ENCODE measurements at regions not wholly inside any gene's neighbourhood (a gene's known extent, or its start where the extent isn't known, plus 50 kb on each side); places are given as distances from the start of the nearest gene placed in this dataset.

DNA sequence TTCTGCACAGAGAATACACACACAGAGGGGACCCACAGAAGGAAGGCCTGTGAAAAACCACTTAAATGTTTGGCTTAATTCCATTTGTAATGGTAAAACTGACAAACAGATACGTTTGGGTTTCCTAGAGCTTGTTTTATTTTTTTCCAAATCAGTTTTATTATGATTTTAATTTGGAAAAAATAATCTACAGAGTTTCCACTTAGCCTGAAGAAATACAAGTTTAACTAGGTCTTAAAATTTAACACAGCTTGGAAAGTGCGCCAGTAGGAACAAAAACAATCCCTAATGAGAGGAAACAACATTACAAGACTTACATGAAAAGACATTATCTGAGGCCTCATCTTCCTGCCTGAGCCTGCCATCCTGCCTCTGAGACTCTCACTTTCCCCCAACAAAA lies 58.5 kb upstream of the CARD11 start:
- no TSS peak for BruUV-seq (replicated peaks)
- in situ Hi-C loops (cut with MboI; ENCODE audit: low sequenced_read_pairs) = no loop called here
- Histone ChIP-seq H3K27ac (ENCODE audit: insufficient read depth, low read length) (no peak overlapping the region), H2AK9ac (replicated peaks; ENCODE audit: low read depth, low read length, poor library complexity) (no peak overlapping the region), H4K20me1 (ENCODE audit: insufficient read depth, low read length) (no peaks in the 10 kb centered on the region), H3K23ac (ENCODE audit: low read depth, low read length) (no peak overlapping the region), H3K36me3 (ENCODE audit: control insufficient read depth, insufficient read depth, low read length) (no peaks in the 10 kb centered on the region), H4K91ac (ENCODE audit: insufficient read depth, low read depth, low read length) (no peak overlapping the region), H2BK120ac (ENCODE audit: low read depth, low read length) (no peak overlapping the region), H3K14ac (replicated peaks; ENCODE audit: low read depth, low read length) (no peak overlapping the region), H2BK5ac (ENCODE audit: low read depth, low read length, poor library complexity, severe bottlenecking) (no peak overlapping the region), H4K5ac (ENCODE audit: low read depth, low read length) (no peak overlapping the region), H2AFZ (replicated peaks; ENCODE audit: low read length, poor library complexity) (no peak overlapping the region), H2BK20ac (ENCODE audit: low read depth, low read length) (no peak overlapping the region), H3K4ac (ENCODE audit: low read depth, low read length) (no peak overlapping the region), H3K4me3 (ENCODE audit: insufficient read depth, low read depth, low read length) (no peak overlapping the region), H3K9ac (ENCODE audit: low read depth, low read length) (no peak overlapping the region), H3K9me1 (ENCODE audit: insufficient read depth, low read length) (no peaks in the 10 kb centered on the region), H4K8ac (ENCODE audit: low read depth in 2 of 2, low read length in 2 of 2) (no peak overlapping the region), H3K4me1 (ENCODE audit: control insufficient read depth, insufficient read depth, low read length) (no peaks in the 10 kb centered on the region), H3K79me1 (ENCODE audit: low read depth in 1 of 2, low read length in 2 of 2) (no peaks in the 10 kb centered on the region), H3K18ac (ENCODE audit: low read depth, low read length) (no peak overlapping the region), H3K56ac (ENCODE audit: extremely low read depth, insufficient read depth, low read length) (no peak overlapping the region), H3K9me3 (ENCODE audit: control insufficient read depth, insufficient read depth, low read length) (no peaks in the 10 kb centered on the region), H2BK15ac (ENCODE audit: low read depth, low read length) (no peak overlapping the region), H3K27me3 (ENCODE audit: control insufficient read depth, insufficient read depth, low read length) (no peaks in the 10 kb centered on the region; the same call in 1 of the 2 replicates), H2AK5ac (ENCODE audit: low read depth, low read length) (no peak overlapping the region), H3K4me2 (ENCODE audit: low read depth, low read length) (no peak overlapping the region)
- TF ChIP-seq, protein P1, sequence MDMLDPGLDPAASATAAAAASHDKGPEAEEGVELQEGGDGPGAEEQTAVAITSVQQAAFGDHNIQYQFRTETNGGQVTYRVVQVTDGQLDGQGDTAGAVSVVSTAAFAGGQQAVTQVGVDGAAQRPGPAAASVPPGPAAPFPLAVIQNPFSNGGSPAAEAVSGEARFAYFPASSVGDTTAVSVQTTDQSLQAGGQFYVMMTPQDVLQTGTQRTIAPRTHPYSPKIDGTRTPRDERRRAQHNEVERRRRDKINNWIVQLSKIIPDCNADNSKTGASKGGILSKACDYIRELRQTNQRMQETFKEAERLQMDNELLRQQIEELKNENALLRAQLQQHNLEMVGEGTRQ (IDR thresholded peaks at IDR 0.05; ENCODE audit: low read depth, low read length) = no peak
- TF ChIP-seq, protein P2, sequence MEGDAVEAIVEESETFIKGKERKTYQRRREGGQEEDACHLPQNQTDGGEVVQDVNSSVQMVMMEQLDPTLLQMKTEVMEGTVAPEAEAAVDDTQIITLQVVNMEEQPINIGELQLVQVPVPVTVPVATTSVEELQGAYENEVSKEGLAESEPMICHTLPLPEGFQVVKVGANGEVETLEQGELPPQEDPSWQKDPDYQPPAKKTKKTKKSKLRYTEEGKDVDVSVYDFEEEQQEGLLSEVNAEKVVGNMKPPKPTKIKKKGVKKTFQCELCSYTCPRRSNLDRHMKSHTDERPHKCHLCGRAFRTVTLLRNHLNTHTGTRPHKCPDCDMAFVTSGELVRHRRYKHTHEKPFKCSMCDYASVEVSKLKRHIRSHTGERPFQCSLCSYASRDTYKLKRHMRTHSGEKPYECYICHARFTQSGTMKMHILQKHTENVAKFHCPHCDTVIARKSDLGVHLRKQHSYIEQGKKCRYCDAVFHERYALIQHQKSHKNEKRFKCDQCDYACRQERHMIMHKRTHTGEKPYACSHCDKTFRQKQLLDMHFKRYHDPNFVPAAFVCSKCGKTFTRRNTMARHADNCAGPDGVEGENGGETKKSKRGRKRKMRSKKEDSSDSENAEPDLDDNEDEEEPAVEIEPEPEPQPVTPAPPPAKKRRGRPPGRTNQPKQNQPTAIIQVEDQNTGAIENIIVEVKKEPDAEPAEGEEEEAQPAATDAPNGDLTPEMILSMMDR (conservative IDR thresholded peaks at IDR 0.05; ENCODE audit: low read depth, low read length) = no peak
- no peak for TF ChIP-seq SMC3 (IDR thresholded peaks at IDR 0.05; ENCODE audit: low read depth, low read length)
- TF ChIP-seq MAZ (IDR thresholded peaks at IDR 0.05; ENCODE audit: borderline replicate concordance, low read depth, low read length) = no peak
- TF ChIP-seq RCOR1 (IDR thresholded peaks at IDR 0.05; ENCODE audit: insufficient replicate concordance, low read length) = no peak
- TF ChIP-seq CHD1 (IDR thresholded peaks at IDR 0.05; ENCODE audit: low read depth, low read length) = no peak
- POLR2A ChIA-PET (ENCODE audit: unreplicated experiment) = no interaction called here
- intact Hi-C loops (cut with micrococcal nuclease) = no loop called here
- WGBS, 2 experiments (ENCODE audit: extremely low coverage in 2 of 2, insufficient read length in 1 of 2) = no CpG with 5 or more reads among the region's 2 CpGs
- ATAC-seq (ENCODE audit: low read depth) = no peak
- CTCF ChIA-PET = no interaction called here
- dilution Hi-C loops (cut with HindIII; ENCODE audit: low sequenced_read_pairs, unreplicated experiment) = no loop called here
- DNase-seq = no peak
